Neuron (in vitro differentiated cells): ENCODE measurements at regions not wholly inside any gene's neighbourhood (a gene's known extent, or its start where the extent isn't known, plus 50 kb on each side); places are given as distances from the start of the nearest gene placed in this dataset.
"Not testable (repeated sequence)": the region's sequence is repeated elsewhere in the genome, so short reads cannot be mapped to it uniquely, and the experiment has no call there.

Experiments used
- H2AFZ ChIP-seq: one replicate; pipeline ENCODE4 v1.6.1; 2013; ENCODE audit warnings: low read depth, mild to moderate bottlenecking, inconsistent platforms, low read length, moderate library complexity
- H3K27me3 ChIP-seq: one replicate; pipeline ENCODE4 v1.6.1; 2013; ENCODE audit warnings: low read length; ENCODE audit not compliant: insufficient read depth
- H3K36me3 ChIP-seq: one replicate; pipeline ENCODE4 v1.6.1; 2013; ENCODE audit warnings: low read length; ENCODE audit not compliant: insufficient read depth
- H3K4me1 ChIP-seq: one replicate; pipeline ENCODE4 v1.6.1; 2013; ENCODE audit warnings: low read length; ENCODE audit not compliant: insufficient read depth
- H3K4me3 ChIP-seq: 2 replicates; pipeline ENCODE4 v1.5.1; 2013; ENCODE audit warnings: mild to moderate bottlenecking, low read length, moderate library complexity
- H3K9me3 ChIP-seq: one replicate; pipeline ENCODE4 v1.6.1; 2013; ENCODE audit warnings: low read length

GRCh38 chr6:167402195-167402686 is 77.4 kb downstream of the TTLL2 start:
- Histone ChIP-seq H3K4me1 (no peaks in the 10 kb centered on the region), H3K9me3 (peaks cover 2% of the 10 kb centered on the region), H2AFZ (no peak overlapping the region), H3K36me3 (no peaks in the 10 kb centered on the region), H3K27me3 (no peaks in the 10 kb centered on the region), H3K4me3 (no peak overlapping the region)

DNA sequence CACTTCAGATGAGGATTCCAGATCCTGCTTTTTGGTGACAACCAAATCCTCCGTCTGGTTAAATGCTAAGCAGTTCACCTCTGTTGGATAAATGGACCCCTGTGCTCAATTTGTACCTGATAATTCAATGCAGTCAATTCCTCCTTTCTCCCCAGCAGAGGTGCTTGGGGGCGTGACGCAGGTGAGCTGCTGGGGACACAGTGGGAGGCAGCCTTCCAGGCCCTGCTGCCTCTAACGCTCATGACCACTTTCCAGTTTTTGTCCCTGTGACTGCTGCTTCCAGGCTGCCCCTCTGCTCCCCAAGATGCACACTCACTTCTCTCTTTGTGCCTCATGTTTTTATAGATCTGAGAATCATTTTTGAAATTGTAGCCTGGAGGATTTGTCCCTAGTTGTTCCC is 78.5 kb downstream of the TTLL2 start:
- no peaks in the 10 kb centered on the region for H3K4me1 ChIP-seq
- H3K27me3 ChIP-seq = no peaks in the 10 kb centered on the region
- no peak overlapping the region for H2AFZ ChIP-seq
- no peak overlapping the region for H3K4me3 ChIP-seq
- H3K9me3 ChIP-seq = peaks cover 2% of the 10 kb centered on the region
- no peaks in the 10 kb centered on the region for H3K36me3 ChIP-seq

- Histone ChIP-seq H3K9me3 (peaks cover 1% of the 10 kb centered on the region), H3K4me3 (no peak overlapping the region), H2AFZ (no peak overlapping the region), H3K4me1 (no peaks in the 10 kb centered on the region), H3K27me3 (no peaks in the 10 kb centered on the region), H3K36me3 (no peaks in the 10 kb centered on the region)
Measured at GRCh38 chr6:167404385-167405049, 79.6 kb downstream of the TTLL2 start.

- Histone ChIP-seq H3K36me3 (no peaks in the 10 kb centered on the region), H2AFZ (no peak overlapping the region), H3K27me3 (no peaks in the 10 kb centered on the region), H3K9me3 (no peaks in the 10 kb centered on the region), H3K4me1 (peaks cover 5% of the 10 kb centered on the region), H3K4me3 (no peak overlapping the region)
Measured at GRCh38 chr6:167405778-167406532, 81.1 kb downstream of the TTLL2 start.

DNA sequence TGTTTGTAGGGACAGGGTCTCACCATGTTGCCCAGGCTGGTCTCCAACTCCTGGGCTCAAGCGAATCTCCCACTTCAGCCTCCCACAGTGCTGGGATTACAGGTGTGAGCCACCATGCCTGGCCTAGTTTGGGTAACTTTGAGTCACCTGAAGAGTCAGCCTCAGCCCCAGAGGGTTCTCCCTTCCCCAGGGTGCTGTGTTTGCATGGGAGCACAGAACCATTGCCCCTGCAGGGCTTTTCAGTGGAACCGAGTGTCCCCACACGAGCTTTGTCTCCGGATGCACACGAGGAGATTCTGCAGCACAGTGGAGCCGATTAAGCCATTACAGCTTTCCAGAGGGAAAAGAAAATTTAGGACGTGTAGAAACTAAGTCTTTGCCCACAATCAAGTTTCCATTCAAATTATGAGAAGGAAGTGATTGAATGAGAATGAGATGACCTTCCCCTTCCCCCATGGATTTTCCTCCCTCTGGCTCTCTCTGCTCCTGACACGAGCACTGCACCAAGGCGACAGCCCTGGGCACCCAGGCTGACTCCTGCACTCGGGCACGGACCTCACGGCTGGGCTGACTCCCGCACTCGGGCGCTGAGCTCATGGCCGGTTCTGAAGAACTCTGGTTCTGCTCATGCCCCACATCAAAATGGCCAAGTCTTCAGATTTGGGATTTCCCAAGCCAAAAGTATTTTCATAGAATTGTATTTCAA is 81.8 kb downstream of the TTLL2 start:
- H3K9me3 ChIP-seq, H2AFZ ChIP-seq, H3K36me3 ChIP-seq, H3K27me3 ChIP-seq, H3K4me3 ChIP-seq: not testable (repeated sequence)
- peaks cover 10% of the 10 kb centered on the region for H3K4me1 ChIP-seq

DNA sequence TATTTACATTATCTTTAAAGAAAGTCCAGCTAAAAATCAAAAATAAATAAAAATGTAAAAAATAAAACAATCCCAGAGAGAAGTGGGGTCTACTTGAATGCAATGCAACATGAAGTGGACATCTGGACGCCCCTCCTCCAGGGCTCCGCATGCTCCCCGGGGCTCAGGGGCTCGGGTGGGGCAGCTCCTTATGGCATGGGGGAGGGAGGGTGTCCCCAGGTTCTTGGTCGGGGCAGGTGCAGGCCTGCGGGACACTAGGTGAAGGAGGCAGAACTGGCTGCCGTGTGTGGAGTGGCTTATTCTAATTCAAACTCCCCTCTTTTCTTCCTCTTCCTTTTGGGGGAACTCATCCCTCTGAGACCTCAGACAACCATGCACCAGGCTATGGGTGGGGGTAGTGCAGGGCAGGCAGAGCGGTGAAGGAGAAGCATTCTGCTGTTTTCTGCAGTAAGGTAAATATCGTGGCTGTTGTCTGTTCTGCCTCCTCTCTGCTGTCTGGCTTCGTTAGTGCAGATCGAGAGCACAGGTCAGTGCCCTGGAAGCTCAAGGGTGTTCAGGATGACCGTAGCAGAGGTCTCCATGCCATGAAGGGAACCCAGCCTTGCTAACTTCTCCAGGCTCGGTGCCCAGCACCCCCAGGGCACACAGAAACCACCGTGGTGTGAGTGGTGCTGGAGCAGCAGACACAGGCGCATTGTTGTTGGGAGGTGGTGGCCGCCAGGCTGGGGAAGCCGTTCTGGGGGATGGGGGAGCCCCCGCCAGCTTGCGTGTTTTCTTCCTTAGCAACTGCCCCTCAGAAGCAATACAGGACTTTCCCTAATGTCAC is 82.6 kb downstream of the TTLL2 start:
- Histone ChIP-seq H3K36me3 (no peaks in the 10 kb centered on the region), H3K27me3 (no peaks in the 10 kb centered on the region), H3K9me3 (no peaks in the 10 kb centered on the region), H3K4me3 (no peak overlapping the region), H2AFZ (no peak overlapping the region), H3K4me1 (peaks cover 10% of the 10 kb centered on the region)

- H3K9me3 ChIP-seq = no peaks in the 10 kb centered on the region
- H3K4me1 ChIP-seq = peaks cover 10% of the 10 kb centered on the region
- H2AFZ ChIP-seq = no peak overlapping the region
- no peaks in the 10 kb centered on the region for H3K36me3 ChIP-seq
- H3K27me3 ChIP-seq = no peaks in the 10 kb centered on the region
- H3K4me3 ChIP-seq = no peak overlapping the region
Measured at GRCh38 chr6:167408235-167408869, 83.5 kb downstream of the TTLL2 start.

- no peaks in the 10 kb centered on the region for H3K36me3 ChIP-seq
- no peaks in the 10 kb centered on the region for H3K9me3 ChIP-seq
- H3K27me3 ChIP-seq = no peaks in the 10 kb centered on the region
- no peak overlapping the region for H2AFZ ChIP-seq
- no peak overlapping the region for H3K4me3 ChIP-seq
- H3K4me1 ChIP-seq = peaks cover 10% of the 10 kb centered on the region
Measured at GRCh38 chr6:167409079-167409478, 84.2 kb downstream of the TTLL2 start.

DNA sequence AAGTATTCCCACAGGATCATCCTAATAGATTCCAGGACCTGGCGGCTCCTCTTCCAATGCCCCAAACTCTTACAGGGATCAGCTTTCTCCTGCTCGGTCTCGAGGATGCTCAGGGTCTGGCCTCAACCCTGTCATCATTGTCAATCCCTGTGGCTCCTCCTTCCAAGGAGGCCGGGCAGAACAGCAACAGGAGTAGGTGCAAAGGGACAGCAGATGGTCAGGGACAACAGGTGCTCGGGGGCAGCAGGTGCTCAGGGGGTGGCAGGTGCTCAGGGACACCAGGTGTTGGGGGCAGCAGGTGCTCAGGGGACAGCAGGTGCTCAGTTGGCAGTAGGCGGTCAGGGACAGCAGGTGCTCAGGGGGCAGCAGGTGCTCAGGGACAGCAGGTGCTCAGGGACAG is 84.8 kb downstream of the TTLL2 start:
- Histone ChIP-seq H3K27me3 (no peaks in the 10 kb centered on the region), H3K9me3 (no peaks in the 10 kb centered on the region), H3K4me1 (peaks cover 10% of the 10 kb centered on the region), H3K4me3 (no peak overlapping the region), H3K36me3 (no peaks in the 10 kb centered on the region), H2AFZ (no peak overlapping the region)

DNA sequence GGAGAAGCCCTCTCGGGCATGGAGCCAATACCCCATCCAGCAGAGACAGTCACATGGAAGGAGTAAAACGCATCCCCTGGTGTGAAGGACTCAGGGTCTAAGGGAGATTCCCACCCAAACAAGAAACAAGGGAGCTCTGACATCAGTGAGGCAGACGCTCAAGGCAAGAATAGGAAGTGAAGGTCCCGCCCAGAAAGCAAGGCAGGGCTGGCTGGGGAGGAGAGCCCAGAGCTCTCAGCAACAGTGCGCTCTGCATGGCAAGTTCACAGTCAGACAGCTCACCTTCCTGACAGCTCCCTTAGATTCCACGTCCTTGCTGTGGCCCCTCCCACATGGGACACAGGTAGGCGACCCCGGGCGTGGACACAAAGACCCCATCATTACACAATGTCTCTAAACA is 85.6 kb downstream of the TTLL2 start:
- no peak overlapping the region for H3K4me3 ChIP-seq
- H3K4me1 ChIP-seq = peaks cover 10% of the 10 kb centered on the region
- H3K36me3 ChIP-seq = no peaks in the 10 kb centered on the region
- no peaks in the 10 kb centered on the region for H3K9me3 ChIP-seq
- H2AFZ ChIP-seq = no peak overlapping the region
- no peaks in the 10 kb centered on the region for H3K27me3 ChIP-seq

DNA sequence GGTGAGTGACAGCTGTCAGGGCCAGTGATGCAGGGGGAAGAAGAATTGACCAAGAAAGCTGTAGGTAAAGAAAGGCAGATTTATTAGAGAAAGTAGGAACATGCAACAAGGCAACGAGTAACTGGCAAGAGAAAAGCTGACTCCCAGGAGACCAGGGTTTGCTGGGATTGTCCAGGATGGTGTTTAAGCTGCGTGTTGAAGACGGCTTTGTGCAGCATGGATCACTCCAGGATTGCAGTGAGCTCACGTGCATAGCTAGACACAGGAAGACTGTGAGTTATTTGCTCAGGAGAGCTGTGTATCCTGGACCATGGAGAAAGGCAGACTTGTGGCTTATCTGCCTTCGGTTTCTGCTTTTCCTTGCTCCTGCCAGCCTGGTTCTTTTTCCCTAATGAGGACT is 87.6 kb downstream of the TTLL2 start:
- no peaks in the 10 kb centered on the region for H3K27me3 ChIP-seq
- H2AFZ ChIP-seq = no peak overlapping the region
- no peak overlapping the region for H3K4me3 ChIP-seq
- no peaks in the 10 kb centered on the region for H3K36me3 ChIP-seq
- peaks cover 18% of the 10 kb centered on the region for H3K4me1 ChIP-seq
- no peaks in the 10 kb centered on the region for H3K9me3 ChIP-seq

DNA sequence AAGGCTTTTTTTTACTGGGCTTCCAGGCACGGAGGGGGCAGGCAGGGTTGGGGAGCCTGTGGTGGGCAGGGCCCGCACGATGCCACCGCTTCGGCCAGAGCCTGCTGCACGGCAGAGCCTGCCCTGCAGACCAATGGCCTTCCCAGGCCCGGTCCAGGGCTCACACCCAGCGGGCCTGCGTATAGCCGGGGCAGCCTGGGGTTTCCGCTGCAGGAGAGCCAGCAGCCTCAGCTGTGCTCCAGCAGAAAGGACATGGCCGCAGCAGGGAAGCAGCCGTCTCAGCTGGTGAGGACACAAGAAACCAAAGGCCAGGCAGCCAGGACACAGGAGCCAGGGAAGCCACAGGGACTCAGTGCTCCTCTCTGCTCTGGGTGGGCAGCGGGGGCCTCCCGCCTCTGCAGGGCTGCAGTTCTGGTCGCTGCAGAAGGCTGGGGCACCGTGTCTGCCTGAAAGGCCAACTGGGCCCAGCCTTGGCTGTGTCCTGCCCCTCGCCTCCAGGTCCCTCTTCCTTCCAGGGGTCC is 90.6 kb downstream of the TTLL2 start:
- H3K9me3 ChIP-seq = peaks cover 3% of the 10 kb centered on the region
- no peak overlapping the region for H3K4me3 ChIP-seq
- peaks cover 16% of the 10 kb centered on the region for H3K4me1 ChIP-seq
- no peak overlapping the region for H2AFZ ChIP-seq
- no peaks in the 10 kb centered on the region for H3K36me3 ChIP-seq
- H3K27me3 ChIP-seq = no peaks in the 10 kb centered on the region
